Suppressor macrophage treated with lipopolysaccharide for 4 hours (primary cell): ENCODE measurements at regions not wholly inside any gene's neighbourhood (a gene's known extent, or its start where the extent isn't known, plus 50 kb on each side); places are given as distances from the start of the nearest gene placed in this dataset.

Experiments
- DNase-seq: peaks from one replicate; pipeline ENCODE4 v3.0.0-alpha.2; 2020

DNA sequence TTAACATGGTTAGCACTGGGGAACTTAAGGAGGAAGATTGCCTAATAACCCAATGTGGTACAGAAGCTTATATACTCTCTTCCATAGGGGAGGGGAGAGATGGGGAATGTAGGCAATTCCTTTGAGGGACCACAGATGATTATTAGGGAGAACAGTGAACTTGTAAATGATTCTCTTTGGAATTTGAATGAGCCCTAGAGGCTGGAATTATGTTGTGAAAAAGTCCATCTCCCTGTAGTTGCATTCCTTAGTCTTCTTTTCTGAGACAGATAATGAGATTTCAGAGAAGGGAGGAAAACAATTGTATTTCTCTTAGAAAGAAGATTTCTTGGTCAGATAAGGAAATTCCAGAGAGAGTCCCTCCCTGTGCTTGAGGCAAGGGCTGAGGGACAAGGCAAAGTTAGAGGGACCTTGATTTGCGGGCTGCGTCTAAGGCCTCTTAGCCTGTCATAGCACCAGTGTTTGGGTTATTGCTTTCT is 89.0 kb upstream of the HMCN1 start:
- DNase-seq = no peak

DNA sequence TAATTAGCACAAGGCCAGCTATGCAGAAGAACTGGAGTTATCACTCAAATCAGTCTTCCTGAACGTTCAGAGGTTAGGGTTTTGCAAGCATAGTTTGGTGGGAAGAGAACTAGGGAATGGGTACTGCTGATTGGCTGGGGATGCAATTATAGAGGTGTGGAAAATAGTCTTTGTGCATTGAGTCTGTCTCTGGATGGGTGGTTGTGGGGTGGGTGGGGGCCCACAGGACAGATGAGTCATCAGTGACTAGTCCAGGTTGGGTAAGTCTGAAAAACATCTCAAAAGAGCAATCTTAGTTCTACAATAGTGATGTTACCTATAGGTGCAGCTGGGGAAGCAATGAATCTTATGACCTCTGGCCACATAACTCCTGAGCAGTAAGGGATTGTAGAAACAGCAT is 89.7 kb upstream of the HMCN1 start:
- no peak for DNase-seq

DNA sequence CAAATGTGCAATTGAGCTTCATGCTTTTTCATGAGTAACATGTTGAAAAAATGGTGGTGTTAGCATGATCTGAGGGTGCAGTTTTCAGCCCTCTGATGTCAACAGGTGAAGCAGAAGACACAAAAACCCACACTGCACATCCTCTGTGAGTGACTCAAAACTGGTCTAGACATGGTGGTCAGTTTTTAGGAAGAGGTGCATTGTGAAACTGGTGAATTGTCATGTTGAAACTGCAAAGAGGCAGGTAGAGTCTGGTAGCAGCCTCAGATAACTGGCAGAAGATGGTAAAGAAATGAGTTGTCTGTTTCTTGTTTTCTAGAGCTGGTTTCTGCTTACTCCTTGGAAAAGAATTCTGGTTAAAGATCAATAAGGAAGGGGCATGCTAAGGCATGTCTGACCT is 97.3 kb upstream of the HMCN1 start:
- DNase-seq = no peak

DNA sequence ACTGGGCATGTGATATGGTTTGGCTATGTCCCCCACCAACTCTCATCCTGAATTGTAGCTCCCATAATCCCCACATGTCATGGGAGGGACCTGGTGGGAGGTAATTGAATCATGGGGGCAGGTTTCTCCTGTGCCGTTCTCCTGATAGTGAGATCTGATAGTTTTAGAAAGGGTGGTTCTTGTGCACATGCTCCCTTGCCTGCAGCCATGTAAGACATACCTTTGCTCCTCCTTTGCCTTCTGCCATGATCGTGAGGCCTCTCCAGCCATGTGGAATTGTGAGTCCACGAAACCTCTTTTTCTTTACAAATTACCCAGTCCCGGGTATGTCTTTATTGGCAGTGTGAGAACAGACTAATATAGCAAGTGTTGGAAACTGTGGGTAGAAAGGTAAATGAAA is 99.5 kb upstream of the HMCN1 start:
- DNase-seq = no peak

DNA sequence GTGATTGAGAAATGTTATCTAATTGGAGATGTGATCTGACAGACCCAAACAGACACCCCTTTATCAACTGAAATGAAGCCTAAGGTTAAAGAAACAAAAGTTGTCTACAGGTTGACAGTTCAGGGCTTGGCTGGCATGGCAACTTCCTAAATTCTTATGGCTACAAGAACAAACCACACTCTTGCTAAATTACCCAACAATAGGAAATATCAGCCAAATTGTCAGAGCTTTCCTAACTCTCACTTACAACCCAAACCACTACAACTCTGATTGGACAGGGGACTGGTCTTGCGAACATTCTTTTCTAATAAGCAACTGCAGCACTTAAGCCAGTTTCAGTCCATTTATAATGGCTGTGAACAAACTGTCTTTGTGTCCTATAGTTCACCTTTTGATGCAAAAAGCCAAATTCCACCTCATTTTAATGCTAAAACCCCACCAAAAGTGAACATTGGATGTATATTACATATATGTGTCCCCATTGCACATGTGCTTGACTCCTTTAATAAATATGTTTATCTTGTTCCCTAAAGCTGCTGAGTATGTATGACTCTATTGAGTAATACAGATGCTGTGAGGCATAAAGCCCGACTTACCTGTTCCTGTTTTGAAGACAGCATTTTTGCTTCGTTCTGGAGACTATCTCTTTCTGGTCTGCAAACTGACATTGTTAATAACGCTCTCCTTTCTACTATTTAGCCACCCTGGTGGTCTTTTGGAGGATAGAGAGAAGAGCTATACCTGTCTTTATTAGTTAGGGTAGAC is 101.3 kb upstream of the HMCN1 start:
- DNase-seq = peak; percentile 44

DNA sequence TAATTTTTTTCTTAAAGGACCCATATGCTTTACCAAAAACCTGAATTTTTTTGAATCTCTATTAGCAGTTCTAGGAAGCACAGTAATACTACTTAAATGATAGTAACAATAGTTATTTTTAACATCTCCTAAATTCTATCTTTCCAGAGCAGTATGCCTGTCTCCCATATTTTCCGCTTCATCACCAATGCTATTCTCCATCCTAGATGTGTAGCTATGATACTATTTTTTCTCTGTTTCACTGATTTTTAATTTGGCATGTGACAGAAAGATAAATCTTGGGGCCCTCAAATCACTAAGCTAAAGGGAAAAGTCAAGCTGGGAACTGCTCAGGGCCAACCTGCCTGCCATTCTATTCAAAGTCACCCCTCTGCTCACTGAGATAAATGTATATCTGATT is 102.3 kb upstream of the HMCN1 start:
- no peak for DNase-seq

DNA sequence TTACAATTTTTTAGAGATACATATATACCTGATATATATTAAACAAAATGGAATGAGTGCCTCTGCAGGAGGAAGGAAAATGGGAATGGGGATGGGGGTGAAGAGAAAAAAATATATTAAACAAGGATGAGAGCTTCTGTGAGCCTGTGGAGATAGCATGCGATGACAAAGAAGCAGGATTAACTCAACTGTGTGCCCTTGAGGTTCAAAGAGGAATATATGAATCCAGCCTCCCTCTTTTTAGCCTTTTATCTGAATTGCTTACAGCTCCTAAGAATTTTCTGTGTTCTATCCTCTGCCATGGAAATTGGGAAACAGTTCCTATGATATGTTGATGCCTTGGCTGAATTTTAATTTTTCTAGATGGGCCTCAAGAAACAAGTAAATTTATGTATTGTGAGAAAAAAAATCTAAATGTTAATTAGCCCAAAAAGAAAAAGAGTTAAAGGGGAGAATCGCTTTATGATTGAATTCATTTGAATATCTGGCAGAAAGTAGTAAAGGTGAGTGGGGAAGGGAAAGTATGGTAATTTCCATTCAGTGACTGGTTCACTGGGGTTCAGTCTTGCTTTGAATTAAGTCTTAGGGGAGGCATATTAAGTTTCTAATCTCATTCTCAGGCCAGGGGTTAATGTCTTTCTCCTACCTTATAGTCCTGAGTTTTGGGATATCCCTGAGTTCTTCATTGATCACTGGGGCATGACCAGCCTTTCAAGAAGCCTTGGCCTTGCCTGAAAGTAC is 106.3 kb upstream of the HMCN1 start:
- no peak for DNase-seq

DNA sequence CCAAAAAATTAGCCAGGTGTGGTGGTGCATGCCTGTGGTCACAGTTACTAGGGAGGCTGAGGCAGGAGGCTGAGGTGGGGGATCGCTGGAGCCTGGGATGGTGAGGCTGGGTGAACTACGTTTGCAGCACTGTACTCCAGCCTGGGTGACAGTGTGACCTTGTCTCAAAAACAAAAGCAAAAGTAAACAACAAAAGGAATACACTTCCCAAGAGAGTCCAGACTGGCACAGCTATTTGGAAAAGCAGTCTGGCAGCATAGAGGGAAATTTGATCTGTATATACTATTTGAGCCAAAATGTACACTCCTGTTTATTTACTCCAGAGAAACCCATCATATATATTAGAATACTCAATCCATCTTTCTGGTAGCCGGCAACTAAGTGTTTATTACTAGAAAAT is 107.0 kb upstream of the HMCN1 start:
- no peak for DNase-seq

DNA sequence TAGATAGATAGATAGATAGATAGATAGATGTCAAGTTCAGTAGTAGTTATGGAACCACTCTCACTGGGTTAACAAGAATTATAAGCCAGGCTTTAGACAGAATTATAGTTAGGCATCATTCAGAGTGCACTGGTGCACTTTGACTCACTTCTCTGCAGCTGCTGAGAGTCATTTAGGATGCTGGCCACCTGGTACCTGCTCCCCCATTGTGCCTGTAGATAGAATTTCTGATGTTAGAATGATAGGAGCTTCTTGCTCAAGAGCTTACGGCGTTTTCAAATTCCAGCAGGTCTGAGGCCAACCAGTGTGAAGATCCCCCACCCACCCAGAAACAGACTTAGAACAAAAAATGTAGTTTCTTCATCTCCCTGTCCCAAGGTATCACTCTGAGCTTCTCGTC is 107.8 kb upstream of the HMCN1 start:
- no peak for DNase-seq

DNA sequence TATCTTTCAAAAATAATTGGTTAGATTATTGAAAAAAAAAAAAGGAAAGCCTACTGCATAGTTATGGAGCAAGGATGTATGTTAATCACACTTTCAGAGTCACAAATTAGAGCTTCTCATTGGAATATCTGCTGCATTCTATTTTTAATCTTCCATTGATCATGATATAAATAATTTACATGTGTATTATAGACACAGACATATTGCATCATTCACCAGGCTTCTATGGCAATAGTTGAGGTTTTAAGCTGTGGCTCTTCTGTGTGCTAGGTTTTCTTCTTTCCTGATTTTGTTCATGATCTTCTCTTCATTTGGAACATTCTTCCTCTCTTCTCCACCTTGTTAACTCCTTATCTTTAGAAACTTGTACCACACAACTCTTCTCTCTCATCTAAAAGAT is 123.2 kb upstream of the HMCN1 start:
- no peak for DNase-seq

DNA sequence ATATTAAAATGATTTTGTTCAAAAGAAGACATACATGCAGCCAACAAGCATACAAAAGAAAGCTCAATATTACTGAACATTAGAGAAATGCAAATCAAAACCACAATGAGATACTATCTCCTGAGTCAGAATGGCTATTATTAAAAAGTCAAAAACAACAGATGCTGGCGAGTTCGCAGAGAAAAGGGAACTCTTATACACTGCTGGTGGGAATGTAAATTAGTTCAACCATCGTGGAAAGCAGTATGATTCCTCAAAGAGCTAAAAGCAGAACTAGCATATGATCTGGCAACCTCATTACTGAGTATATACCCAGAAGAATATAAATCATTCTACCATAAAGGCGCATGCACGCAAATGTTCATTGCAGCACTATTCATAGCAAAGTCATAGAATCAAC is 126.0 kb upstream of the HMCN1 start:
- DNase-seq = peak; percentile 59

DNA sequence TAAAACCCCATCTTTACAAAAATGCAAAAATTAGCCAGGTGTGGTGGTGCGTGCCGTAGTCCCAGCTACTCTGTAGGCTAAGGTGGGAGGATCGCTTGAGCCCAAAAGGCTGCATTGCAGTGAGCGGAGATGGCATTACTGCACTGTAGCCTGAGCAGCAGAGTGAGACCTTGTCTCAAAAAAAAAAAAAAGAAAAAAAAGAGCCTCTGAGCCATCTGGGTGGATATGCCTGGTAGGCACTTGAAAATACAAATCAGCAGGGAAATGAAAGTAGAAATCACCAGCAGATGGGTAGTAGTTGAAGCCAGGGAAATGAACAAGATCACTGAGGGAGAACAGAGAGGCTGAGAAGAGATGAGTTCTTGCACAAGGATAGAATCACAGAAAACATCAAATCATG is 131.0 kb upstream of the HMCN1 start:
- peak; percentile 39 for DNase-seq

DNA sequence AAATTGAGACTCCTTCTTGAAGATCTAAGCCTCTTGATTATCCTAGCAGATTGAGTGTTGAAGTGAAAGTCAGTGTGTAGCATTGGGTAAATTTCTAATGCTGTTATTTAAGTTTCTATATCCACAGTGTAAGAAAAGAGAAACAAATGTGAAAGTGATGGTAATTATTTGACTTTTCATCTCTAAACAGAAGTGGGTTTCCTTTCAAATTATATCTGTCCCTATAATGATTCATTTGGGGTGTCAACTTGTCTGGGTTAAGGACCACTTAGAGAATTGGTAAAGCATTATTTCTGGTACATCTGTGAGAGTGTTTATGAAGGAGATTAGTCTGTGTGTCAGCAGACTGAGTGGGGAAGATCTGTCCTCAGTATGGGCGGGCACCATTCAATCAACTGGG is 133.0 kb upstream of the HMCN1 start:
- DNase-seq = peak; percentile 68

DNA sequence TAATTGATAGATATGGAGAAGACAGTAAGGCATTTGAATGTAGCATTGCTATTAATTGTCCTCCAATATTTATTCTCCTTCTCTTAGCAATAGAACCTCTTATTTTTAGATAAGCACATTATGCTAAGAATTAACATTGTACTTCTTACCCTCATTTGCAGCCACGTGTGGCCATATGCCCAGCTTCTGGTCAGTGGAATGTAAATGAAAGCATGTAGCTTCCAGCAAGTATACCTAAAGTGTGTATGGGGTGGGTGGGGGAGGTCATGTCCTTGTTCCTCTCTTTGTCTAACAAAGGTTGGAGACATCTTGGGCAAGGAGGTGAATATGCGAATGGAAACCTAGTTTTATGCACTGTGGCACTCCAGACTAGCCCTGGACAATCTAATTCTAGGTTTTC is 133.6 kb upstream of the HMCN1 start:
- DNase-seq = peak; percentile 9

DNA sequence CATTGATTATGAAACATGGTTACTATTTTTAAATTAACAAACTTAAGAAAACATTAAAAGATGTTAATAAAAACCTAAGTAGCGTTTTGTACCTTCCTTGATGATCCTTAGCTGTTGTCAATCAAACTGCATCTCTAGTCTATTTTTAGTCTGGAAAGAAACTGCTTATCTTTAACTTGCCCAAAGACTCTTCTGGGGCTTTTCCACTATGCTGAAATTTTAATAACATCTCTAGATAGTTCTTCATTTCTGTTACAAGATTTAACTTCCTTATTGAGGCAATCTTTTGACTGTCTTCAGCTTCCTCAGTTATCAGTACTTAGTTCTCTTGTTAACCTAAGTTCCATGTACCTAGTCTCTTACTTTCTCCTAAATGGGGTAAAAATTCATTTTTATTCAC is 135.9 kb upstream of the HMCN1 start:
- DNase-seq = peak; percentile 74

DNA sequence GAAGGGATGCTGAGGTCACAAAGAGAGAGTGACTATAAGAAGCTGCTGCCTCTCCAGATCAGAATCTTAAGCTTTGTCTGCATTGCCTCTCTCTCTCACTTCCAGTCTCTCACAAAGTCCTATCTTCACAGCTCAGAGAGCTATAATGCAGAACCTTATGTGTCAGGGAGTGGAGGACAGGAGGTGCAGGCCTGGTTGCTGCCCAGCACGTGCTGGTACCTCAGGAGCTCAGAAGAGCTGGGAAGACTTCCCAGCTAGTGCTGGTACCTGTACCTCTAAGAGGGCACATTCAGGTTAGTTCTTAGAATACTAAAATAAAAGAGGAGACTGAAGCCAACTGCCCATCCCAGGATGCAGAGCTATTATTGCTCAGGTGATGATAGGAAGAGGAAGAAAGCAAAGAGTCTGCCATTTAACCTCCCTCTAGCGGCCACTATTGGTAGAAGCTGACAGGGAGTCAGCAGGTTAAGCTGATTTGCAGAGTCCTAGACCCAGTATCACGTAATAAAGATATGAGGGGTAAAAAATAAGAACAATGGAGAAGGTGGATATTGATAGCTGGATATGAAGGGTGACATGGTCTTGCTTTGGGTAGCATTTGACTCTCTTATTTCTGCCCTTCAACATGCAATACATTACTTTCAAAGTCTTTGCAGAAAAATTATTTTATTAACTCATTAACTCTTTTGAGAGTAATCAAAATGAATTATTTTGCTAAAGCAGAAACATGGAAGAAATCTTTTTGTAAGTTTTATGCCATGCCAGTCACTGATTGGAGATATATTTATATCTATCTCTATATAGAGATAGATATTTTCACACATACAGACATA is 138.1 kb upstream of the HMCN1 start:
- no peak for DNase-seq

DNA sequence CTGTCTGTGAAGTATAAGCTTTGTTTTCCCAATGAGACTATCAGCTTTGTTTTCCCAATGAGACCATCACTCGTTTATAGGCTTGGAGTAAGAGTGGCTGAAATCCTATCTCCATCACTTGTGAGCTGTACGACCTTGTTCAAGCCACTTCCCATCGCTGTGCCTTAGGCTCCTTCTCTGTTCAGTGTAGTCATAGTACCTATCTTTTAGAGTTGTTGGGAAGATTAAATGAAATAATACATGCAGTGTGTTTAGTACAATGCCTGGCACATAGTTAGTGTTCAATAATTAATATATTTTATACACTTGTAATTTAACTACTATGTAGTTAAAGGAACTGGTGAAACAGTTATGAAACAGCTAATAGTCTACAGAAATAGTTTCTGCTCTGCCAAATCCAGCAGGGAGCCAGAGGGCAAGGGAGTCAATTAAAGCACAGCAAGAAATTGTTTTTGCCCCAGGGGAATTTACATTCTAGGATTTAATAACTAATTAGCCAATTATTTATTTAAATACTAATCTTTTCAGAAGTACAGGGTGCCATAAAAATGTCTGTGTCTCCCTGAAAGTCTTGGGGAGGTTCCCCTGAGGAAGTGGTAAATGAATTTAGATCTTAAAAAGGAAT is 139.3 kb upstream of the HMCN1 start:
- no peak for DNase-seq

DNA sequence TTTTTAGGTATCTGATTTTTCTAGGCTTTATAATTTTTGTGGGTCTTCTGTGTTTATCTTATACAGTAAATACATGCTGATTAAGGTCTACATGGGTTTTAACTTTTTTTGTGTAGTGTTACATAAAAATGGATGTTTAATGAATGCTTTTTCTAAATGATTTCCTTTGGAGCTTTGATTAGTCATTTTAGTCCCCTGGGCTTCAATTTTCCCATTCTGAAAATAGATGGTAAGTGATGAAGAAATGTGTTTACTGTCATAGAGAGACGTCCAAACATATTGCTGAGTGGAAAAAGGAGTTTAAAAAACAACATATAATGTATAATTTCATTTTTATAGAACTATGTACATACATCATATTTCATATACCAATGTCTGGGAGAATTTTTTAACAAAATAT is 140.9 kb upstream of the HMCN1 start:
- no peak for DNase-seq

DNA sequence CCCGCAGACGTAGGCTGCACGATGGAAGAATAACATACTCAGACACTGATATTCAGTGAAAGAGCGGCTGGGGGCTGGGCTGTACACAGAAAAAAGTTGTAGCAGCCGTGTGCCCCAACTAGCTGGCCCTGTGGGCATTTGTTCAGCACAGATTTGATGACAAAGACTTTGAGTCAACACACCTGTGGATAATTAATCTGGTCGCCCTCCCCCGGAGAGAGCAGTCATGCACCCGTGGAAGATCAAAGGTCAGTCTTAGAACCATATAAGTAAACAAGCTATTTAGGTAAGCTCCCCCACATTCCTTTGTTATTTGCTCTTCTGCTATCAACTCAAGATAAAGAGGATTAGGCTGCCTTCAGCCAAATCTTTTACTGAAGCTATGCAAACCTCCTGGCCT is 148.4 kb upstream of the HMCN1 start:
- no peak for DNase-seq

DNA sequence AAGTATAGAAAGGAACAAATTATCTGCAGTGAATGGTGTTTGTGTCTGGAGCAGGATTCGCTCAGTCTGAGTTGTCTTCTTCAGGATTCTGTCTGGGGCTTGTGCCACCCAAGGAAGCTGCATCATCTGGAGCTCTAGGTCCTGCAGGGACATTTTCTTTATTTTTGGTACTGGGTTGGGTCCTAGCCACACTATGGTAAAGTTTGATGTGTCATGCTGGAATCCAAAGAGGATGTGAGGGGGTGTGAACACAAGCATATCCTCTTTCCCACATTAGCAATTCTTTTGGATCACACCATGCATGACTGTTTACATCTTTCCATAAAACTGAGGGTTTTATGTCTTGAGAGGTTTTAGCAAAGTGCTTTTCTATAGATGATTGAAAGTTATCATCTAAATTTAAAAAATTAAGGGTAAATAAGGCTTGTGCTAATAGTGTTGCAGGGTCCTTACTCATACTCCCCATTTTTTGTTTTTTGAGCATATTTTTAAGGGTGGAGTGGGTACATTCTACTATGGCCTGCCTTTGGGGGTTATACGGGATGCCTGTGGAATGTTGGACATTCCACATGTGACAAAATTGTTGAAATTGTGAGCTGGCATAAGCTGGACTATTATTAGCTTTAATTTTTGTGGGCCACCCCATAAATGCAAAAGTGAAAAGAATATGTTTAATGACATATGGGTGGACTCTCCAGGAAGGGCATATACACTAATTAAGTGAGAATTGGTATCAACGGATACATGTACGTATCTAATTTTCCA is 152.0 kb upstream of the HMCN1 start:
- peak; percentile 40 for DNase-seq

DNA sequence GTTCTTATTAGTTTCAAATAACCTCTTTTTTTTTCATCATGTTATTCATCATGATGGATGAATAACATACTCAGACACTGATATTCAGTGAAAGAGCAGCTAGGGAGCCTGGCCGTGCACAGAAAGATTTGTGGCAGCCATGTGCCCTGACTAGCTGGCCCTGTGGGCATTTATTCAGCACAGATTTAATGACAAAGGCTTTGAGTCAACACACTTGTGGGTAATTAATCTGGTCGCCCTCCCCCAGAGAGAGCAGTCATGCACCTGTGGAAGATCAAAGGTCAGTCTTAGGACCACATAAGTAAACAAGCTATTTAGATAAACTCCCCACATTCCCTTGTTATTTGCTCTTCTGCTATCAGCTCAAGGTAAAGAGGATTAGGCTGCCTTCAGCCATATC is 153.2 kb upstream of the HMCN1 start:
- DNase-seq = no peak

DNA sequence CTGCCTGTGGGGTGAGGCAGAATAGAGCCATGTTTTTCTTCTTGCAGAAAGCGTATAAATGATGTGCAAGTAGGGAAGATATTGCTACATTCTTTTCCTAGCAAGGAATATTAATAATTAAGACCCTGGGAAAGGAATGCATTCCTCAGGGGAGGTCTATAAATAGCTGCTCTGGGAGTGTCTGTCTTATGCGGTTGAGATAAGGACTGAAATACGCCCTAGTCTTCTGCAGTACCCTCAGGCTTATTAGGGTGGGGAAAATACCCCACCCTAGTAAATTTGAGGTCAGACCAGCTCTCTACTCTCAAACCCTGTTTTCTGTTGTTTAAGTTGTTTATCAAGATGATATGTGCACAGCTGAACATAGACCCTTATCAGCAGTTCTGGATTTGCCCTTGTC is 155.9 kb upstream of the HMCN1 start:
- no peak for DNase-seq
